AG04449 (cell line): ENCODE measurements at regions not wholly inside any gene's neighbourhood (a gene's known extent, or its start where the extent isn't known, plus 50 kb on each side); places are given as distances from the start of the nearest gene placed in this dataset.

Experiments
- CTCF ChIA-PET: fragments of 350-600 bp; formaldehyde crosslinking; extraction: SDS; loops from one replicate; lab custom pipeline; 2021; ENCODE audit warnings: antibody characterized with exemption; lab: Yijun Ruan, JAX
- POLR2A ChIA-PET: fragments of 400-600, 350-600 bp; formaldehyde crosslinking; extraction: SDS; loops from one replicate; lab custom pipeline; 2020; ENCODE audit warnings: antibody characterized with exemption, inconsistent platforms; lab: Yijun Ruan, JAX
- DNase-seq: peaks from one replicate; pipeline ENCODE4 v3.0.0-alpha.2; 2010; ENCODE audit warnings: low read depth, low spot score
- H3K4me3 ChIP-seq: 2 replicates; pipeline ENCODE4 v1.5.1; 2011; ENCODE audit warnings: low read depth, mild to moderate bottlenecking, control low read depth, low read length
- TF ChIP-seq, protein P1 (sequence below): IDR thresholded peaks from one replicate; pipeline ENCODE4 v1.5.1; 2011; ENCODE audit warnings: mild to moderate bottlenecking, moderate library complexity, low read length, control low read depth, inconsistent platforms; ENCODE audit not compliant: insufficient read depth; ENCODE audit errors: missing control alignments

DNA sequence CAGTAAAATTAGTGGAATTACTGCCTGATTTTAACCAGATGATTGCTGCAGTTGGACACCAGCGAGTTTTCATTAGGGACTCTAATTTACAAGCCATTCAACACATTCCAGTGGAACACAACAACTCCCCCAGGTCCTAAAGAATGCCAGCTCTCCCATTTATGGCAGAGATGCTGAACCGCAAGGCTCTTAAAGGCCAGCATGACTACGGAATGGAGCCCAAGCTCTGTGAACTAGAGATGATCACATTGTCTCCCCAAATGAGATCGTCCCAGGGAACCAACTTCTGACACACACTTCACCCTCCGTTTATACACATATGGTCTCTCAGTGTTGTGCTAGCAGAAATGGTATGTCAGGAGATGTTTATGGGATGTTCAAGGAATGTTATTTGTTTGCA, 446.2 kb upstream of the NR2F2 start:
- H3K4me3 ChIP-seq: no peak overlapping the region
- ChIA-PET POLR2A (no interaction called here), CTCF (no interaction called here)
- TF ChIP-seq, protein P1, sequence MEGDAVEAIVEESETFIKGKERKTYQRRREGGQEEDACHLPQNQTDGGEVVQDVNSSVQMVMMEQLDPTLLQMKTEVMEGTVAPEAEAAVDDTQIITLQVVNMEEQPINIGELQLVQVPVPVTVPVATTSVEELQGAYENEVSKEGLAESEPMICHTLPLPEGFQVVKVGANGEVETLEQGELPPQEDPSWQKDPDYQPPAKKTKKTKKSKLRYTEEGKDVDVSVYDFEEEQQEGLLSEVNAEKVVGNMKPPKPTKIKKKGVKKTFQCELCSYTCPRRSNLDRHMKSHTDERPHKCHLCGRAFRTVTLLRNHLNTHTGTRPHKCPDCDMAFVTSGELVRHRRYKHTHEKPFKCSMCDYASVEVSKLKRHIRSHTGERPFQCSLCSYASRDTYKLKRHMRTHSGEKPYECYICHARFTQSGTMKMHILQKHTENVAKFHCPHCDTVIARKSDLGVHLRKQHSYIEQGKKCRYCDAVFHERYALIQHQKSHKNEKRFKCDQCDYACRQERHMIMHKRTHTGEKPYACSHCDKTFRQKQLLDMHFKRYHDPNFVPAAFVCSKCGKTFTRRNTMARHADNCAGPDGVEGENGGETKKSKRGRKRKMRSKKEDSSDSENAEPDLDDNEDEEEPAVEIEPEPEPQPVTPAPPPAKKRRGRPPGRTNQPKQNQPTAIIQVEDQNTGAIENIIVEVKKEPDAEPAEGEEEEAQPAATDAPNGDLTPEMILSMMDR: no peak
- DNase-seq: no peak

GRCh38 chr15:95887666-95888390, 442.7 kb upstream of the NR2F2 start:
- no peak for DNase-seq
- H3K4me3 ChIP-seq: no peak overlapping the region
- TF ChIP-seq, protein P1: no peak
- POLR2A ChIA-PET: no interaction called here
- CTCF ChIA-PET: no interaction called here

- ChIA-PET CTCF (no interaction called here), POLR2A (no interaction called here)
- no peak for DNase-seq
- TF ChIP-seq, protein P1: no peak
- no peak overlapping the region for H3K4me3 ChIP-seq
Measured at GRCh38 chr15:95888762-95889161, 441.7 kb upstream of the NR2F2 start.

- H3K4me3 ChIP-seq: no peak overlapping the region
- no peak for DNase-seq
- POLR2A ChIA-PET: no interaction called here
- CTCF ChIA-PET: no interaction called here
- TF ChIP-seq, protein P1: no peak
Measured at GRCh38 chr15:95894407-95894956, 436.0 kb upstream of the NR2F2 start.

DNA sequence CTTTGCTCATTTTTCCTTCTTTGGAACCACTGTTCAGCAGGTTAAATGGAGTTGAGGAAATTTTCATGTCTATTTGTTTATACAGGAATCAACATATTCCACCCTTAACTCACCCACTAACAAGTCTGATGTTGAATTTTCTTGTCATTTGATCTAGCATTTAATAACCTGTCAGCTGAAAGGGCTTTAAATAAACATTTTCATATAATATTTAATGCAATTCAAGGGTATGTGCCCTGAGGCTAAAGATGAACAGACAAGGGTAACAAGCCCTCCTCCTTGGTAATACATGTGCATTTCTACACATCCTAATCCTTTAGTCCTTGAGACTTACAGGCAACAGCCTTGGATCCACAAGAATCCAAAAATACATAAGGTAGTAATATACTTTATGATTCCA, 435.0 kb upstream of the NR2F2 start:
- CTCF ChIA-PET: no interaction called here

GRCh38 chr15:95897651-95898050, 432.8 kb upstream of the NR2F2 start:
- H3K4me3 ChIP-seq: no peak overlapping the region
- ChIA-PET POLR2A (no interaction called here), CTCF (no interaction called here)
- DNase-seq: no peak
- TF ChIP-seq, protein P1: no peak

More for the DNA sequence above, 435.0 kb upstream of the NR2F2 start:
- POLR2A ChIA-PET: no interaction called here
- TF ChIP-seq, protein P1: no peak
- no peak overlapping the region for H3K4me3 ChIP-seq
- no peak for DNase-seq
